Spleen (tissue), 11 donors: ENCODE measurements at regions not wholly inside any gene's neighbourhood (a gene's known extent, or its start where the extent isn't known, plus 50 kb on each side); places are given as distances from the start of the nearest gene placed in this dataset.

ENCODE experiments used
- DNase-seq: peaks from one replicate; pipeline ENCODE4 v3.0.0-alpha.2; 2020
- H3K27ac ChIP-seq, 8 donors: fragments of 200-600 bp; sonication (generic) in 7 of 8; 1 replicate in 4 of 8; 2 replicates in 4 of 8; pipeline versions ENCODE4 v1.5.0 to v1.8.0; 2016 to 2021; ENCODE audit warnings: inconsistent platforms in 4 of 8, mild to moderate bottlenecking in 4 of 8, moderate library complexity in 1 of 8
- H3K27me3 ChIP-seq, 7 donors: fragments of 200-600 bp; sonication (generic) in 6 of 7; replicated peaks in 1 of 7; 1 replicate in 4 of 7; 2 replicates in 3 of 7; pipeline versions ENCODE4 v1.5.0 to v1.8.0; 2016 to 2021; ENCODE audit warnings: inconsistent platforms in 3 of 7, mild to moderate bottlenecking in 1 of 7
- H3K36me3 ChIP-seq, 6 donors: fragments of 200-600 bp; sonication (generic) in 5 of 6; 1 replicate in 4 of 6; 2 replicates in 2 of 6; pipeline versions ENCODE4 v1.5.0 to v1.8.0; 2016 to 2021; ENCODE audit warnings: inconsistent platforms in 2 of 6
- H3K4me1 ChIP-seq, 6 donors: fragments of 200-600 bp; sonication (generic) in 5 of 6; 1 replicate in 3 of 6; 2 replicates in 3 of 6; pipeline versions ENCODE4 v1.5.0 to v1.8.0; 2016 to 2021; ENCODE audit warnings: inconsistent platforms in 3 of 6
- H3K4me3 ChIP-seq, 8 donors: fragments of 200-600 bp; sonication (generic) in 7 of 8; 1 replicate in 4 of 8; 2 replicates in 4 of 8; pipeline versions ENCODE4 v1.5.0 to v1.8.0; 2016 to 2021; ENCODE audit warnings: inconsistent platforms in 4 of 8, mild to moderate bottlenecking in 4 of 8, moderate library complexity in 2 of 8
- H3K9me3 ChIP-seq, 8 donors: fragments of 200-600 bp; sonication (generic) in 7 of 8; 1 replicate in 4 of 8; 2 replicates in 4 of 8; pipeline versions ENCODE4 v1.5.0 to v1.8.0; 2016 to 2021; ENCODE audit warnings: inconsistent platforms in 4 of 8
- POLR2A ChIP-seq, 3 donors: fragments of 450-650 bp; IDR thresholded peaks; one replicate each; pipeline ENCODE4 v1.5.1; 2017; ENCODE audit warnings: antibody characterized with exemption in 3 of 3, mild to moderate bottlenecking in 1 of 3
- POLR2AphosphoS5 ChIP-seq, 3 donors: sonication (generic); formaldehyde crosslinking; IDR thresholded peaks; one replicate each; pipeline ENCODE4 v1.5.1; 2017; ENCODE audit warnings: antibody characterized with exemption in 3 of 3
- WGBS, 5 donors: extraction: QIAGEN DNeasy Blood & Tissue Kit in 3 of 5; methylation state at CpG; one replicate each; pipeline versions ENCODE4 v1.1.5 to v1.1.7; 2013 to 2018; 5-methylcytosine and 5-hydroxymethylcytosine counted together
- intact Hi-C: fragments of 100-400 bp; cut with DNase I; formaldehyde crosslinking; loops from one replicate; pipeline ENCODE4 v1.15.0; 2023; ENCODE audit warnings: low total_unique reads
- TF ChIP-seq, protein P1 (sequence below), 11 experiments: fragments of 200-600 bp in 7 of 11; fragments of 450-650 bp in 4 of 11; sonication (generic) in 4 of 11; IDR thresholded peaks in 8 of 11; conservative IDR thresholded peaks in 3 of 11; 1 replicate in 7 of 11; 2 replicates in 4 of 11; pipeline versions ENCODE4 v1.4.0 to v1.8.0; 2016 to 2021; ENCODE audit warnings: antibody characterized with exemption in 11 of 11, inconsistent platforms in 4 of 11, mild to moderate bottlenecking in 1 of 11
- donor health status: healthy with polysubstance abuse.
- donor health status: DM: no; HTN: no; CAD: no; lungs with moderate emphysema.
- donor health status: DM: no; HTN: no; CAD: no.
- donor health status: Bipolar disorder and iron deficiency.
- donor health status: healthy.
- donor health status: DM: no; HTN: no; CAD: no.
- donor health status: DM: yes; HTN: yes; CAD: no.

GRCh38 chr10:31103112-31103511, 71.4 kb upstream of the ZNF438 start:
- DNase-seq, result no peak
- Histone ChIP-seq H3K4me1 (no peaks in the 10 kb centered on the region), H3K9me3 (no peaks in the 10 kb centered on the region), H3K27me3 (no peaks in the 10 kb centered on the region), H3K4me3 (no peak overlapping the region), H3K27ac (no peak overlapping the region), H3K36me3 (no peaks in the 10 kb centered on the region)
- intact Hi-C loops, result no loop called here
- TF ChIP-seq POLR2AphosphoS5 (IDR thresholded peaks at IDR 0.05), result no peak
- TF ChIP-seq, protein P1, sequence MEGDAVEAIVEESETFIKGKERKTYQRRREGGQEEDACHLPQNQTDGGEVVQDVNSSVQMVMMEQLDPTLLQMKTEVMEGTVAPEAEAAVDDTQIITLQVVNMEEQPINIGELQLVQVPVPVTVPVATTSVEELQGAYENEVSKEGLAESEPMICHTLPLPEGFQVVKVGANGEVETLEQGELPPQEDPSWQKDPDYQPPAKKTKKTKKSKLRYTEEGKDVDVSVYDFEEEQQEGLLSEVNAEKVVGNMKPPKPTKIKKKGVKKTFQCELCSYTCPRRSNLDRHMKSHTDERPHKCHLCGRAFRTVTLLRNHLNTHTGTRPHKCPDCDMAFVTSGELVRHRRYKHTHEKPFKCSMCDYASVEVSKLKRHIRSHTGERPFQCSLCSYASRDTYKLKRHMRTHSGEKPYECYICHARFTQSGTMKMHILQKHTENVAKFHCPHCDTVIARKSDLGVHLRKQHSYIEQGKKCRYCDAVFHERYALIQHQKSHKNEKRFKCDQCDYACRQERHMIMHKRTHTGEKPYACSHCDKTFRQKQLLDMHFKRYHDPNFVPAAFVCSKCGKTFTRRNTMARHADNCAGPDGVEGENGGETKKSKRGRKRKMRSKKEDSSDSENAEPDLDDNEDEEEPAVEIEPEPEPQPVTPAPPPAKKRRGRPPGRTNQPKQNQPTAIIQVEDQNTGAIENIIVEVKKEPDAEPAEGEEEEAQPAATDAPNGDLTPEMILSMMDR (IDR thresholded peaks at IDR 0.05 in 8 of 11, conservative IDR thresholded peaks at IDR 0.05 in 3 of 11), result no peak
- TF ChIP-seq POLR2A (IDR thresholded peaks at IDR 0.05), result no peak
- WGBS, 5 donors, result 79 to 88% (median 86%) methylated on average over 3 of the region's 3 CpGs

DNA sequence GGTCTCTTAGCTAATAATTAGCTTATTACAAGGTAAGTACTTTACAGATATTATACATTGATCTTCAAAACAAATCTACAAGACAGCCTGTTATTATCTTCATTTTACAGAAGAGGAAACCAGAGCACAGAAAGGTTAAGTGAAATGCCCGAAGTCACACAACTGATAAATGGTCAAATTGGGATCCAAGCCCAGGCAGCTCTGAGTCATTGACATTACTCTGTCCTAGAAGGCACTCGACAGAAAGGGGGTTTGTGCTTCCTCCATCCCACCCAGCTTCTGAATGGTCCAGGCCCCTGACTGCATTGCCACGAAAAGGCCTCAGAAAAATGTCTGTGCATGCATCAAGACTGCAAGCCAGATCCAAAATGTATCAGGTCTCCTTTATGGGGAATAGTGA, 81.3 kb upstream of the ZNF438 start:
- TF ChIP-seq POLR2A (IDR thresholded peaks at IDR 0.05) (no peak), POLR2AphosphoS5 (IDR thresholded peaks at IDR 0.05) (no peak)
- TF ChIP-seq, protein P1 (IDR thresholded peaks at IDR 0.05 in 8 of 11, conservative IDR thresholded peaks at IDR 0.05 in 3 of 11), result no peak
- no peak overlapping the region for H3K4me3 ChIP-seq
- 49 to 76% (median 67%) methylated on average over 3 of the region's 3 CpGs for WGBS, 5 donors
- H3K27me3 ChIP-seq, result no peaks in the 10 kb centered on the region
- H3K9me3 ChIP-seq, result peaks cover 0 to 7% (median 0%) of the 10 kb centered on the region in 8 donors
- no peaks in the 10 kb centered on the region for H3K4me1 ChIP-seq
- no peaks in the 10 kb centered on the region for H3K36me3 ChIP-seq
- DNase-seq, result no peak
- no peak overlapping the region for H3K27ac ChIP-seq
- intact Hi-C loops, result no loop called here

- no peak for DNase-seq
- TF ChIP-seq, protein P1 (IDR thresholded peaks at IDR 0.05 in 8 of 11, conservative IDR thresholded peaks at IDR 0.05 in 3 of 11), result no peak
- no peak for TF ChIP-seq POLR2A (IDR thresholded peaks at IDR 0.05)
- TF ChIP-seq POLR2AphosphoS5 (IDR thresholded peaks at IDR 0.05), result no peak
- Histone ChIP-seq H3K4me3 (no peak overlapping the region), H3K9me3 (peaks cover 0 to 7% (median 0%) of the 10 kb centered on the region in 8 donors), H3K27ac (no peak overlapping the region), H3K36me3 (no peaks in the 10 kb centered on the region), H3K27me3 (no peaks in the 10 kb centered on the region), H3K4me1 (no peaks in the 10 kb centered on the region)
- intact Hi-C loops, result no loop called here
- 70 to 87% (median 79%) methylated on average over 6 of the region's 6 CpGs for WGBS, 5 donors
Observed at GRCh38 chr10:31116226-31116625, 84.6 kb upstream of the ZNF438 start.

DNA sequence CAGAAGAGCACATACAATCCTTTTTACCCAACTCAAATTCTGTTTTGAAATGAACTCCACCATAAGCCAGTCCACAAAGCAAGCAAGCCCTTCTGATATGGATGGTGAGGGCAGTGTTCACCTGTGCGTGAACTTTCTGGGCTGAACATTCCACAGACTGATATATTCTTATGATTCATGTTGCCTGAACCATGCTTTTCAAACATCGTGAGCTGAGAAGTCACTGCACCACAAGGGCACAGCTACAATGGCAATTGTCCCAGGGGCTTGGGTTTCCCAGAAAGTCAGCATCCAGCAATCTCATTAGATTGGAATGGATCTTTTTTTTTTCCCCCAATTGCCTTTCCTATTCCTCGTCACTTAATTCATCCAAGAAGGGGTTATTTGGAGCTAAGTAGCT, 86.9 kb upstream of the ZNF438 start:
- H3K27me3 ChIP-seq, result no peaks in the 10 kb centered on the region
- intact Hi-C loops, result no loop called here
- H3K27ac ChIP-seq, result no peak overlapping the region
- DNase-seq, result no peak
- no peaks in the 10 kb centered on the region for H3K4me1 ChIP-seq
- no peak overlapping the region for H3K4me3 ChIP-seq
- H3K9me3 ChIP-seq, result no peaks in the 10 kb centered on the region
- 71 to 92% (median 77%) methylated on average over 3 of the region's 3 CpGs for WGBS, 5 donors
- no peaks in the 10 kb centered on the region for H3K36me3 ChIP-seq
- no peak for TF ChIP-seq POLR2AphosphoS5 (IDR thresholded peaks at IDR 0.05)
- no peak for TF ChIP-seq POLR2A (IDR thresholded peaks at IDR 0.05)
- TF ChIP-seq, protein P1 (IDR thresholded peaks at IDR 0.05 in 8 of 11, conservative IDR thresholded peaks at IDR 0.05 in 3 of 11), result no peak
